ENCODE measurements at regions not wholly inside any gene's neighbourhood (a gene's known extent, or its start where the extent isn't known, plus 50 kb on each side); places are given as distances from the start of the nearest gene placed in this dataset.

DNA sequence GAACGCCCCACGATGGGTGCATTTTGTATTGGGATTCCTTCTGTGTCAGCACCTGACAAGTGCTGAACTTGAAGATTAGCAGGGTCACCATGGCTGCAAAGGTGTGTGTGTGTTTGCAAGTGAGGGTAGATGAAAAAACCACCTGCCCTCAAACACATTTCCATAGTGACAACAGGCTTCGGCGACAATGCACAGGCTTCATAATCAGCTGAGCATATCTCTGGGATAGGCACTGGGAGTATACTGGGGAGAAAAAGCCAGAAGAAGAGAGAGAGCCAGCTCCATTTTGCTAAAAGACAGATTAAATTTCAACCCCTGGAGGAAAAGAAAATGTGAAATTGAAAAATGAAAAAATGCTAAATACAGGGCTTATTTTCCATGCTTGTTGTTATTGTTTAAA is 656.1 kb downstream of the INHBA start:
- Histone ChIP-seq H3K4me3 (ENCODE audit: low read depth, low read length) (no peak overlapping the region), H3K27ac (ENCODE audit: low read depth, low read length) (no peak overlapping the region), H3K9ac (ENCODE audit: low read length) (no peak overlapping the region), H3K36me3 (ENCODE audit: control insufficient read depth, insufficient read depth, low read length) (no peaks in the 10 kb centered on the region), H3K9me3 (ENCODE audit: control insufficient read depth, insufficient read depth, low read depth, low read length) (peaks cover 10% of the 10 kb centered on the region; the same call in 1 of the 2 replicates), H3K27me3 (ENCODE audit: control insufficient read depth, insufficient read depth, low read length) (no peaks in the 10 kb centered on the region), H3K4me1 (ENCODE audit: control insufficient read depth, insufficient read depth, low read length) (no peaks in the 10 kb centered on the region)

DNA sequence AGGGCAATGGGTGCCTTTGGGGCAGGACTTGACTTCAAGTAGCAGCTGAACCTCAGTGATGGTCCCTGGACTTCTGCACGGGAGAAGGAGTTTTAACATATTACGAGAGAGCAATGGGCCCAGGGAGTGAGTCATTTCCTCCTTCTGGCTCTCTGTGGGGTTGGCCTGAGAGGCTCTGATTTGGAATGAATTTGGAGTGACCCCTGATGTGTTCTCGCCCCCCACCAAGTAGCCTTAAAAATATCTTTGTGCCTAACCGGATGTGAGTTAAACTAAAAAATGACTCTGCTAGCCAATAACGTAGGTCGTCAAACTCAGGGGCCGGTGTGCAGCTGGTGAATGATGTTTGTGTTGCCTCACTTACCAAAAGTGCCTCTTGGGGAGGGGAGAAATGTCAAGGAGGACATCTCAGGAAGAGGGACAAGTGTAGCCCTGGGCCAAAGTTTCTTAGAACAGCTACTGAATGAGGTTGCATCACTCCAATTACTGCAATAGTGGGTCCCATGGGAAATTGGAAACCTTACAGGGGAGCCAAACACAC is 656.6 kb downstream of the INHBA start:
- Histone ChIP-seq H3K27me3 (ENCODE audit: control insufficient read depth, insufficient read depth, low read length) (no peaks in the 10 kb centered on the region), H3K36me3 (ENCODE audit: control insufficient read depth, insufficient read depth, low read length) (no peaks in the 10 kb centered on the region), H3K4me1 (ENCODE audit: control insufficient read depth, insufficient read depth, low read length) (no peaks in the 10 kb centered on the region), H3K9me3 (ENCODE audit: control insufficient read depth, insufficient read depth, low read depth, low read length) (peaks cover 10% of the 10 kb centered on the region; the same call in 1 of the 2 replicates), H3K4me3 (ENCODE audit: low read depth, low read length) (no peak overlapping the region), H3K9ac (ENCODE audit: low read length) (no peak overlapping the region), H3K27ac (ENCODE audit: low read depth, low read length) (no peak overlapping the region)

DNA sequence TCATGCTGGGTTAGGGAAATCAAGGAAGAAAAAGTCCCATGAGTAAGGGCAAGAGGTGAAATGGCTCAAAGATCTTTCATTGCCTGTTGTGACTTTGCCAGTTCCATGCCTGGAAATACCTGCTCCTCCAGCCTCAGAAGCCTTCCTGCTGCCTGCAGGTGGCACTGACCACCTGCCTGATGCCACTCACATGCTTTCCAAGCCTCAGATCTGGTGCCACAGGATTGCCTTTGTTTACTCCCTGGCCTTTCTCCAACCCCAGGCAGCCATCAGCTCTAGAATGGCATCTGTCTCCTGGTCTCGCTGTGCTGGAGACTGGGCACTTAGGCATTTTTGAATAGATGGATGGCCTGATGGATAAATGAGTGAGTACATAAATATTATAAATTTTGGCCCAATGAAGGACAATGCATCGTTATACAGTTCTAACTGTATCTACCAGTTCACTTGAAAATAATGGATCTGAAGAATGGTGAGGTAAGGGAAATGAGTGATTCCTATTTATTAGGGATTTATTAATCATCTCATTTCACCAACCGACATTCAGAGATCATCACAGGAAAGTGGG is 657.2 kb downstream of the INHBA start:
- Histone ChIP-seq H3K4me1 (ENCODE audit: control insufficient read depth, insufficient read depth, low read length) (no peaks in the 10 kb centered on the region), H3K4me3 (ENCODE audit: low read depth, low read length) (no peak overlapping the region), H3K27ac (ENCODE audit: low read depth, low read length) (no peak overlapping the region), H3K36me3 (ENCODE audit: control insufficient read depth, insufficient read depth, low read length) (no peaks in the 10 kb centered on the region), H3K9ac (ENCODE audit: low read length) (no peak overlapping the region), H3K27me3 (ENCODE audit: control insufficient read depth, insufficient read depth, low read length) (no peaks in the 10 kb centered on the region), H3K9me3 (ENCODE audit: control insufficient read depth, insufficient read depth, low read depth, low read length) (peaks cover 10% of the 10 kb centered on the region; the same call in 1 of the 2 replicates)

DNA sequence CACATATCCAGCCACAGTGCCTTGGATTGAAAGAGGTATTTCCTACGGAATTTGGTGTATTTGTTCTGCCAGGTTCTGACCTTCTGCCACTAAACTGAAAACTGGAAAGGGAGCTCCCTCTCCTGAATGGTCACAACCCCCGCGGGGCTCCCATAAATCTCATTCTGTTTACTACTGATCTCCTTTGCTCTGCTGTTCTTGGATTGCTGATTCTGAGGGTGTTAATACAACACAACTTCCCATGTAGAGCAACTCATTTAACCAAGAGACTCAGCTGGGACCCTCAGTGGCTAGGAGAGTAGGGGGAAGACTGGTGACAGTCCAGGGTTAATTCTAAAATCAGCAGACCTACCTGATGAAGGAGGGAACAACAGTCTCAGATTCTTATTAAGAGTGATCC is 662.9 kb downstream of the INHBA start:
- Histone ChIP-seq H3K4me1 (ENCODE audit: control insufficient read depth, insufficient read depth, low read length) (peaks cover 7% of the 10 kb centered on the region; the same call in 1 of the 2 replicates), H3K27ac (ENCODE audit: low read depth, low read length) (no peak overlapping the region), H3K9me3 (ENCODE audit: control insufficient read depth, insufficient read depth, low read depth, low read length) (peaks cover 10% of the 10 kb centered on the region; the same call in 1 of the 2 replicates), H3K4me3 (ENCODE audit: low read depth, low read length) (no peak overlapping the region), H3K27me3 (ENCODE audit: control insufficient read depth, insufficient read depth, low read length) (no peaks in the 10 kb centered on the region), H3K9ac (ENCODE audit: low read length) (no peak overlapping the region), H3K36me3 (ENCODE audit: control insufficient read depth, insufficient read depth, low read length) (no peaks in the 10 kb centered on the region)

DNA sequence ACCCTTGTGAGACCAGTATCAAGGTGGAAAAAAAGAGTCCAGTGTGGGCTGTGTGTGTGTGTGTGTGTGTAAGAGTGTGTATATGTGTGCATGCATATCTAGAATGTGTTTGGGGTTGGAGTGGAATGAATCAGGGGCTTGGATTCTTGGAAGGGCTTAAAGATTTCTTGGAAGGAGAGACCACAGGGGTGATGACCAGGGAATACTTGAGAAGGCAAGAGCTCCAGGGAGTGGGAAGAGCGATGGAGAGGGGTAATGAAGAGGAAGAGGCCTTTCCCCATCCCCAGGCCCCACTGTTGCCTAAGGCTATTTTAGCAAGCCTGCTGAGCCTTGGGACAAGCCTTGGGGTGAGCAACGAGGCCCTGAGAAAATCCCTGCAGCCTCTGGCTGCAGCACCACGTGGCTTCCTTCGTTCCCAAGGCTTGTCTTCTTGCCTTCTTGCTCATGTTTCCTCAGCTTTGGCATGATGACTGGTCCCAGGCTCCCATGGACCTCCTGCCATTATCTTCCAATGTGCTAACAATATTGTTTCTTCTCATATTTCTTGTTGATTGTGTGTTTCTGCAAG is 663.4 kb downstream of the INHBA start:
- no peaks in the 10 kb centered on the region for H3K27me3 ChIP-seq (ENCODE audit: control insufficient read depth, insufficient read depth, low read length)
- peaks cover 10% of the 10 kb centered on the region; the same call in 1 of the 2 replicates for H3K9me3 ChIP-seq (ENCODE audit: control insufficient read depth, insufficient read depth, low read depth, low read length)
- no peak overlapping the region for H3K9ac ChIP-seq (ENCODE audit: low read length)
- H3K27ac ChIP-seq (ENCODE audit: low read depth, low read length): no peak overlapping the region
- peaks cover 7% of the 10 kb centered on the region; the same call in 1 of the 2 replicates for H3K4me1 ChIP-seq (ENCODE audit: control insufficient read depth, insufficient read depth, low read length)
- H3K4me3 ChIP-seq (ENCODE audit: low read depth, low read length): no peak overlapping the region
- H3K36me3 ChIP-seq (ENCODE audit: control insufficient read depth, insufficient read depth, low read length): no peaks in the 10 kb centered on the region

DNA sequence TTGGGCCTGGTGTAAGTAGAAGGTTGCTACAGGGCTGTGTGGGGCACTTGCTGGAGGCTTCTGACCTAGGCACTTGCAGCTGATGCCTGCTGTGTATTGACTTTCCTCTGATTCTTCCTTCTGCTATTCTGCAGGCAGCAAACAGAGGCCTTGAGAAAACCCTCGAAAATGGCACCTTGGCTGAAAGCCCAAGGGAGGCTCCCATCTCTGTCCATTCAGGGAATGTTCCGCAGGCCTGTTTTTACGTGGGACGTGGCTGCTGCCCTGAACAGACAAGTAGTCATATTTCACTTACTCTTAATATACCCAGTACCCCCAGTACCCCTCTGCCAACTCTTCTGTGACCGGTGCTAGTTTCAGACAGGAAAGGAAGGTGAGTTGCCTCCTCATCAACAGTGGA is 664.7 kb downstream of the INHBA start:
- Histone ChIP-seq H3K4me1 (ENCODE audit: control insufficient read depth, insufficient read depth, low read length) (peaks cover 7% of the 10 kb centered on the region; the same call in 1 of the 2 replicates), H3K9ac (ENCODE audit: low read length) (no peak overlapping the region), H3K9me3 (ENCODE audit: control insufficient read depth, insufficient read depth, low read depth, low read length) (peaks cover 6% of the 10 kb centered on the region; the same call in 1 of the 2 replicates), H3K4me3 (ENCODE audit: low read depth, low read length) (no peak overlapping the region), H3K27me3 (ENCODE audit: control insufficient read depth, insufficient read depth, low read length) (no peaks in the 10 kb centered on the region), H3K36me3 (ENCODE audit: control insufficient read depth, insufficient read depth, low read length) (no peaks in the 10 kb centered on the region), H3K27ac (ENCODE audit: low read depth, low read length) (no peak overlapping the region)

DNA sequence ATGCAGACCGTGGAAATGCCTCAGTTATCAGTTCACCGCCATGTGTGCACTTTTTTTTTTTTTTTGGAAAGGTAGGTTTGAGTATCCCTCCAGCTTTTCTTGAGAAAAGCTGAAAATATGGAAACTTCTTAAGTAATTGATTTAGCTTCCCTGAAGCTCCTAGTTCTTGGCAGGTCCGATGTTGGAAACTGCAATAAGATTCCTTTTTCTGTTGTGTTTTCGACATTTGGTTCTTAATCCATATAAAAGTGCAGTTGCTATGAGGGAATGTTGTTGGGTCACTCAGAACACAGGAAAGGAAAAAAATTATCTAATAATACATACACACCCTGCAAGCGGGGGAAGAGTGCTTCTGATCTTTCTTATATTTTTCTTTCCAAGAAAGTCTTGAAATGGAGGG is 665.2 kb downstream of the INHBA start:
- Histone ChIP-seq H3K9me3 (ENCODE audit: control insufficient read depth, insufficient read depth, low read depth, low read length) (0 out of 2 replicates have a peak, but pooled peaks cover 2% of the 10 kb centered on the region), H3K4me1 (ENCODE audit: control insufficient read depth, insufficient read depth, low read length) (peaks cover 7% of the 10 kb centered on the region; the same call in 1 of the 2 replicates), H3K27me3 (ENCODE audit: control insufficient read depth, insufficient read depth, low read length) (no peaks in the 10 kb centered on the region), H3K36me3 (ENCODE audit: control insufficient read depth, insufficient read depth, low read length) (no peaks in the 10 kb centered on the region), H3K27ac (ENCODE audit: low read depth, low read length) (no peak overlapping the region), H3K4me3 (ENCODE audit: low read depth, low read length) (no peak overlapping the region), H3K9ac (ENCODE audit: low read length) (no peak overlapping the region)

DNA sequence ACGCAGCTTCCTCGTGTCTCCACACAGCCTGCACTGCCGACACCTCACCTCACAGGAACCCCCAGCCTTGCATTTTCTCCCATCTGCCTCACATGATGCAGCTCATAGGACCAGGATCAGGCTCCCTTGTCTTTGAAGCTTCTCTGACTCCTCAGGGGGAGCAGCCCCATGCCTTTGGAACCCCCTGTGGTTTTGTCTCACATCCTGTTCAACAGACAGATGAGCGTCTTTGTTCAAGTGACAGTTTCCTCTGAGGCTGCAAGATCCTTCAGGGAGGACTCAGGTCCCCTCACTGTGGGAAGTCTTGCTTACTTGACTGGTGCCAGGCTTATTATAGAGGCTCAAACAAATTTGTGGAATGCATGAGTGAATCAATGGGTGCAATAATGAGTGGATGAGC is 667.1 kb downstream of the INHBA start:
- Histone ChIP-seq H3K4me1 (ENCODE audit: control insufficient read depth, insufficient read depth, low read length) (peaks cover 7% of the 10 kb centered on the region; the same call in 1 of the 2 replicates), H3K9ac (ENCODE audit: low read length) (no peak overlapping the region), H3K9me3 (ENCODE audit: control insufficient read depth, insufficient read depth, low read depth, low read length) (no peaks in the 10 kb centered on the region), H3K27me3 (ENCODE audit: control insufficient read depth, insufficient read depth, low read length) (no peaks in the 10 kb centered on the region), H3K36me3 (ENCODE audit: control insufficient read depth, insufficient read depth, low read length) (no peaks in the 10 kb centered on the region), H3K27ac (ENCODE audit: low read depth, low read length) (no peak overlapping the region), H3K4me3 (ENCODE audit: low read depth, low read length) (no peak overlapping the region)

DNA sequence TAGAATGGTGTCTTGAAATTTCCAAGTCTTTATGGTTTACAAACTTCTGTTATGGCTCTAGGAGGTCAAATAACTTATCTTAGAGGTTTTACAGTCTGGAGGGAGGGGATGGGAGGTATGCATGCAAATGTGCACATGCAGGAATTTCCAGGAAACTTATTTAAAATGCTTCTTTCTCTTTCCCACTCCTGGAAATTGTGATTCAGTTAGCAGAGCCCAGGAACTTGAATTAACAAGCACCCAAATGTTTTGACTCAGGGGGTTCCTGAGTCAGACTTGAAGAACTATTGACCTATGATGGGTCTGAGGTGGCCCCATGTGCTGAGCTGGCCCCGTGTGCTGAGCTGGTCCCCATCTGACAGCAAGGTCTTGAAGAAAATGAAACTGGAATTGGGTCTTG is 669.4 kb downstream of the INHBA start:
- H3K4me3 ChIP-seq (ENCODE audit: low read depth, low read length): no peak overlapping the region
- H3K27ac ChIP-seq (ENCODE audit: low read depth, low read length): no peak overlapping the region

DNA sequence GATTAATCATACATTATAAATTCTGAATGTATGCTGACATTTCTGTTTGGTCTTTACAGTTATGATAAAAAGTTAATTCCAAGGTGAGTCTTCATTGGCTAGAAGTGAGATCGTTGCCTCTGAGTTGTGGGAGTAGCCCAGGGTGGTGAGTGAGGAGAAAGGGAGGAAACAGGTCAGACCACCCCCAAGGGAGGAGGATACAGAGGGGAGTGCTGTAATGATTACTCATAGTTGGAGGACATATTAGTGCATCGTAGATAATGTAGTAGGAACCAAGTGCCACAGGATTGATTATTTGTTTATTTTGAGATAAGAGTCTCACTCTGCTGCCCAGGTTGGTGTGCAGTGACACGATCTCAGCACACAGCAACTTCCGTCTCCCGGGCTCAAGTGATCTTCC is 672.2 kb downstream of the INHBA start:
- H3K4me1 ChIP-seq (ENCODE audit: control insufficient read depth, insufficient read depth, low read length): peaks cover under 1% of the 10 kb centered on the region; the same call in 1 of the 2 replicates
- H3K9ac ChIP-seq (ENCODE audit: low read length): no peak overlapping the region
- no peak overlapping the region for H3K4me3 ChIP-seq (ENCODE audit: low read depth, low read length)
- H3K27me3 ChIP-seq (ENCODE audit: control insufficient read depth, insufficient read depth, low read length): no peaks in the 10 kb centered on the region
- no peaks in the 10 kb centered on the region for H3K9me3 ChIP-seq (ENCODE audit: control insufficient read depth, insufficient read depth, low read depth, low read length)
- no peaks in the 10 kb centered on the region for H3K36me3 ChIP-seq (ENCODE audit: control insufficient read depth, insufficient read depth, low read length)
- H3K27ac ChIP-seq (ENCODE audit: low read depth, low read length): no peak overlapping the region

More for the DNA sequence above, 669.4 kb downstream of the INHBA start:
- Histone ChIP-seq H3K9me3 (ENCODE audit: control insufficient read depth, insufficient read depth, low read depth, low read length) (no peaks in the 10 kb centered on the region), H3K4me1 (ENCODE audit: control insufficient read depth, insufficient read depth, low read length) (peaks cover 7% of the 10 kb centered on the region; the same call in 1 of the 2 replicates), H3K36me3 (ENCODE audit: control insufficient read depth, insufficient read depth, low read length) (no peaks in the 10 kb centered on the region), H3K9ac (ENCODE audit: low read length) (no peak overlapping the region), H3K27me3 (ENCODE audit: control insufficient read depth, insufficient read depth, low read length) (no peaks in the 10 kb centered on the region)

DNA sequence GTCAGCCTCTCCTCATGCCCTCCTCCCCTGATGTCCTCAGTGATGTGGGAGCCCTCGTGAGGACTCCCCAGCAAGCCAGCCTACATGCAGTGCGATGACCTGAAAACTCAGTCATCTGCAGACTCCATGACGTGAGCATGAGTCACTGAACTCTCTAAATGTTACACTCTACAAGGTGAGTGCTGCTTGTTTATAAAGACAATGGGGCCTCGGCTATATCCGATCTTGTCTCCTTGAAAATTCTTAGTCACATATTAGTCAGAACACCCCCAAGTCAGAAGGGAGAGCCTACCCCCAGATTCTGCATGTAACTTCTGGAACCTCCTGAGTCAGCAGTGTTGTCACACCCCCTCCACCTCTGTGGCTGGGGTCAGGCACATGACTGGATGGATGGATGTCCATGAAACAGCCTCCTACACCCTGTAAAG is 673.8 kb downstream of the INHBA start:
- H3K9ac ChIP-seq (ENCODE audit: low read length): no peak overlapping the region
- H3K9me3 ChIP-seq (ENCODE audit: control insufficient read depth, insufficient read depth, low read depth, low read length): no peaks in the 10 kb centered on the region
- no peaks in the 10 kb centered on the region for H3K36me3 ChIP-seq (ENCODE audit: control insufficient read depth, insufficient read depth, low read length)
- no peaks in the 10 kb centered on the region for H3K27me3 ChIP-seq (ENCODE audit: control insufficient read depth, insufficient read depth, low read length)
- no peak overlapping the region for H3K4me3 ChIP-seq (ENCODE audit: low read depth, low read length)
- no peak overlapping the region for H3K27ac ChIP-seq (ENCODE audit: low read depth, low read length)
- H3K4me1 ChIP-seq (ENCODE audit: control insufficient read depth, insufficient read depth, low read length): no peaks in the 10 kb centered on the region; the same call in 1 of the 2 replicates
